Stomach (tissue), 8 donors: ENCODE measurements at regions not wholly inside any gene's neighbourhood (a gene's known extent, or its start where the extent isn't known, plus 50 kb on each side); places are given as distances from the start of the nearest gene placed in this dataset.

Source experiments
- DNase-seq, 2 donors: peaks; one replicate each; pipeline versions ENCODE4 v3.0.0 to v3.0.0-alpha.2; 2013 to 2019
- H3K27ac ChIP-seq, 5 donors: fragments of 200-600 bp in 4 of 5; sonication (generic) in 4 of 5; one replicate each; pipeline ENCODE4 v1.5.1; 2013 to 2019; ENCODE audit warnings: mild to moderate bottlenecking in 1 of 5, moderate library complexity in 1 of 5
- H3K27me3 ChIP-seq, 3 donors: fragments of 200-600 bp; sonication (generic); one replicate each; pipeline ENCODE4 v1.5.1; 2017 to 2019; ENCODE audit warnings: mixed run types in 1 of 3
- H3K36me3 ChIP-seq, 4 donors: fragments of 200-600 bp; sonication (generic); 1 replicate in 3 of 4; 2 replicates in 1 of 4; pipeline ENCODE4 v1.5.1; 2016 to 2019
- H3K4me1 ChIP-seq, 4 donors: fragments of 200-600 bp; sonication (generic); one replicate each; pipeline ENCODE4 v1.5.1; 2016 to 2019
- H3K4me3 ChIP-seq, 4 donors: fragments of 200-600 bp; sonication (generic) in 3 of 4; one replicate each; pipeline ENCODE4 v1.5.1; 2016 to 2019; ENCODE audit warnings: mild to moderate bottlenecking in 1 of 4
- H3K9me3 ChIP-seq, 4 donors: fragments of 200-600 bp; sonication (generic); one replicate each; pipeline ENCODE4 v1.5.1; 2016 to 2019
- CTCF ChIP-seq, 7 experiments: fragments of 450-650 bp in 4 of 7; fragments of 200-600 bp in 3 of 7; sonication (generic) in 3 of 7; IDR thresholded peaks; one replicate each; pipeline ENCODE4 v1.5.1; 2016 to 2019; ENCODE audit warnings: antibody characterized with exemption in 7 of 7, control low read depth in 2 of 7, mild to moderate bottlenecking in 1 of 7
- EP300 ChIP-seq: sonication (generic); formaldehyde crosslinking; IDR thresholded peaks from one replicate; pipeline ENCODE4 v1.6.1; 2017; ENCODE audit warnings: antibody characterized with exemption
- POLR2A ChIP-seq, 4 donors: fragments of 450-650 bp; IDR thresholded peaks; one replicate each; pipeline ENCODE4 v1.6.1; 2016; ENCODE audit warnings: antibody characterized with exemption in 4 of 4, control low read depth in 2 of 4, mild to moderate bottlenecking in 1 of 4, moderate library complexity in 1 of 4
- POLR2AphosphoS5 ChIP-seq, 3 donors: sonication (generic); formaldehyde crosslinking; IDR thresholded peaks; one replicate each; pipeline ENCODE4 v1.6.1; 2016; ENCODE audit warnings: antibody characterized with exemption in 3 of 3
- WGBS, 5 donors: extraction: QIAGEN DNeasy Blood & Tissue Kit in 3 of 5; methylation state at CpG; one replicate each; pipeline versions ENCODE4 v1.1.5 to v1.1.7; 2013 to 2018; 5-methylcytosine and 5-hydroxymethylcytosine counted together
- intact Hi-C: fragments of 100-400 bp; cut with DNase I; formaldehyde crosslinking; loops from one replicate; pipeline ENCODE4 v1.15.1; 2023; ENCODE audit warnings: low total_unique reads
- donor health status: healthy with polysubstance abuse.
- donor health status: Bipolar disorder and iron deficiency.
- donor health status: healthy.

GRCh38 chr15:46366360-46367007 lies 731.7 kb downstream of the SQOR start:
- Histone ChIP-seq H3K4me1 (no peaks in the 10 kb centered on the region), H3K27me3 (no peaks in the 10 kb centered on the region), H3K27ac (peak overlapping the region in 2 of 5 donors; percentile 22 to 24), H3K36me3 (no peaks in the 10 kb centered on the region), H3K4me3 (no peak overlapping the region), H3K9me3 (peaks cover 0 to 13% (median 5%) of the 10 kb centered on the region in 4 donors)
- no peak for DNase-seq
- intact Hi-C loops: no loop called here
- WGBS, 5 donors: 57 to 67% (median 60%) methylated on average over 2 of the region's 2 CpGs
- TF ChIP-seq CTCF (IDR thresholded peaks at IDR 0.05) (no peak), POLR2A (IDR thresholded peaks at IDR 0.05) (no peak), POLR2AphosphoS5 (IDR thresholded peaks at IDR 0.05) (no peak), EP300 (no peak)

- intact Hi-C loops: no loop called here
- Histone ChIP-seq H3K4me3 (no peak overlapping the region), H3K4me1 (no peaks in the 10 kb centered on the region), H3K27ac (no peak overlapping the region), H3K27me3 (no peaks in the 10 kb centered on the region), H3K36me3 (no peaks in the 10 kb centered on the region), H3K9me3 (no peaks in the 10 kb centered on the region)
- no peak for DNase-seq
- TF ChIP-seq CTCF (IDR thresholded peaks at IDR 0.05) (no peak), EP300 (no peak), POLR2AphosphoS5 (IDR thresholded peaks at IDR 0.05) (no peak), POLR2A (IDR thresholded peaks at IDR 0.05) (no peak)
- 39 to 53% (median 47%) methylated on average over 3 of the region's 3 CpGs for WGBS, 5 donors
Observed at GRCh38 chr15:46383978-46384377, 749.1 kb downstream of the SQOR start.

GRCh38 chr15:46386356-46386755 lies 751.5 kb downstream of the SQOR start:
- no peak for TF ChIP-seq POLR2A (IDR thresholded peaks at IDR 0.05)
- TF ChIP-seq EP300: no peak
- no peak for TF ChIP-seq POLR2AphosphoS5 (IDR thresholded peaks at IDR 0.05)
- no peak for TF ChIP-seq CTCF (IDR thresholded peaks at IDR 0.05)
- no peaks in the 10 kb centered on the region for H3K36me3 ChIP-seq
- H3K9me3 ChIP-seq: peaks cover 0 to 16% (median 10%) of the 10 kb centered on the region in 4 donors
- no peaks in the 10 kb centered on the region for H3K27me3 ChIP-seq
- no peak for DNase-seq
- no peak overlapping the region for H3K27ac ChIP-seq
- WGBS, 5 donors: 57 to 64% (median 58%) methylated on average over 1 of the region's 1 CpG
- intact Hi-C loops: no loop called here
- H3K4me1 ChIP-seq: no peaks in the 10 kb centered on the region
- no peak overlapping the region for H3K4me3 ChIP-seq

- H3K36me3 ChIP-seq: no peaks in the 10 kb centered on the region
- H3K4me3 ChIP-seq: no peak overlapping the region
- H3K27me3 ChIP-seq: no peaks in the 10 kb centered on the region
- intact Hi-C loops: no loop called here
- 47 to 55% (median 53%) methylated on average over 4 of the region's 4 CpGs for WGBS, 5 donors
- H3K4me1 ChIP-seq: no peaks in the 10 kb centered on the region
- TF ChIP-seq POLR2AphosphoS5 (IDR thresholded peaks at IDR 0.05) (no peak), POLR2A (IDR thresholded peaks at IDR 0.05) (no peak), CTCF (IDR thresholded peaks at IDR 0.05) (no peak), EP300 (no peak)
- no peak overlapping the region for H3K27ac ChIP-seq
- DNase-seq: no peak
- peaks cover 0 to 17% (median 13%) of the 10 kb centered on the region in 4 donors for H3K9me3 ChIP-seq
Observed at GRCh38 chr15:46389739-46390138, 754.9 kb downstream of the SQOR start.
